K562 (cell line): ENCODE measurements at regions not wholly inside any gene's neighbourhood (a gene's known extent, or its start where the extent isn't known, plus 50 kb on each side); places are given as distances from the start of the nearest gene placed in this dataset.
A peak's percentile ranks its signal among the peaks of the same experiment; 100 is the strongest.

Source experiments
- ARID1B ChIP-seq: fragments of 450-650 bp; IDR thresholded peaks from 2 replicates; pipeline ENCODE4 v1.6.1; 2016; ENCODE audit warnings: antibody characterized with exemption, mild to moderate bottlenecking, inconsistent platforms
- DPF2 ChIP-seq: fragments of 450-650 bp; IDR thresholded peaks from 2 replicates; pipeline ENCODE4 v1.6.1; 2016
- EGR1 ChIP-seq: fragments of 450-650 bp; conservative IDR thresholded peaks from 2 replicates; pipeline ENCODE4 v1.6.1; 2017; ENCODE audit warnings: mild to moderate bottlenecking
- ETV5 ChIP-seq: sonication (generic); formaldehyde crosslinking; IDR thresholded peaks from 2 replicates; pipeline ENCODE4 v1.4.0; 2020; ENCODE audit warnings: low read depth, mild to moderate bottlenecking, missing genetic modification reagents
- GTF2A2 ChIP-seq: IDR thresholded peaks from 2 replicates; pipeline ENCODE4 v1.6.1; 2016; ENCODE audit warnings: mild to moderate bottlenecking, missing genetic modification characterization, missing compliant biosample characterization
- HOXB6 ChIP-seq: fragments of 250-450 bp; sonication (Bioruptor Pico); IDR thresholded peaks from 2 replicates; pipeline ENCODE4 v1.5.1; 2022; ENCODE audit warnings: mild to moderate bottlenecking, borderline replicate concordance
- MTA1 ChIP-seq: fragments of 450-650 bp; IDR thresholded peaks from 2 replicates; pipeline ENCODE4 v1.6.1; 2017; ENCODE audit warnings: borderline replicate concordance
- PCBP1 ChIP-seq: fragments of 200-400 bp; formaldehyde crosslinking; IDR thresholded peaks from 2 replicates; pipeline ENCODE4 v1.6.1; 2018; ENCODE audit warnings: mild to moderate bottlenecking, low read depth, low read length; ENCODE audit not compliant: poor library complexity, severe bottlenecking
- POLR2G ChIP-seq: fragments of 200-400 bp; formaldehyde crosslinking; IDR thresholded peaks from 2 replicates; pipeline ENCODE4 v1.6.1; 2017; ENCODE audit warnings: low read depth, mild to moderate bottlenecking, antibody characterized with exemption, low read length, moderate library complexity
- PRPF4 ChIP-seq: fragments of 200-400 bp; formaldehyde crosslinking; IDR thresholded peaks from one replicate; pipeline ENCODE4 v1.6.1; 2017; ENCODE audit warnings: low read length, low read depth, mild to moderate bottlenecking; ENCODE audit not compliant: insufficient read depth, poor library complexity, severe bottlenecking
- PTTG1 ChIP-seq: fragments of 450-650 bp; IDR thresholded peaks from 2 replicates; pipeline ENCODE4 v1.6.1; 2016; ENCODE audit warnings: low read depth, mild to moderate bottlenecking, missing genetic modification characterization, missing compliant biosample characterization
- RFX5 ChIP-seq: IDR thresholded peaks from 2 replicates; pipeline ENCODE4 v1.6.1; 2011; ENCODE audit warnings: low read depth, mild to moderate bottlenecking, improper control_type of control experiment, low read length
- RFX7 ChIP-seq: fragments of 250-450 bp; sonication (Bioruptor Pico); IDR thresholded peaks from 2 replicates; pipeline ENCODE4 v1.5.1; 2021; ENCODE audit warnings: mild to moderate bottlenecking
- RHOXF2B ChIP-seq: fragments of 250-450 bp; sonication (Bioruptor Pico); conservative IDR thresholded peaks from 2 replicates; pipeline ENCODE4 v1.5.1; 2021
- RREB1 ChIP-seq: fragments of 250-450 bp; sonication (Bioruptor Pico); IDR thresholded peaks from 2 replicates; pipeline ENCODE4 v1.4.0; 2020
- STAT5A ChIP-seq: IDR thresholded peaks from 2 replicates; pipeline ENCODE4 v1.6.1; 2012; ENCODE audit warnings: low read length, inconsistent platforms, borderline replicate concordance
- TCF3 ChIP-seq: sonication (generic); formaldehyde crosslinking; IDR thresholded peaks from 2 replicates; pipeline ENCODE4 v1.4.0; 2020; ENCODE audit warnings: mild to moderate bottlenecking, missing genetic modification reagents
- YY1 ChIP-seq, 3 experiments: IDR thresholded peaks; 2 replicates each; pipeline ENCODE4 v1.6.1; 2011; ENCODE audit warnings: low read length in 2 of 3, mild to moderate bottlenecking in 2 of 3, moderate library complexity in 2 of 3, borderline replicate concordance in 1 of 3, control low read depth in 1 of 3, low read depth in 1 of 3; ENCODE audit not compliant: insufficient read depth in 3 of 3, insufficient replicate concordance in 2 of 3, control insufficient read depth in 1 of 3, insufficient read length in 1 of 3; ENCODE audit errors: extremely low read depth in 1 of 3
- ZNF282 ChIP-seq: sonication (generic); formaldehyde crosslinking; IDR thresholded peaks from 2 replicates; pipeline ENCODE4 v1.8.1; 2023; ENCODE audit warnings: missing genetic modification reagents
- ZNF583 ChIP-seq: fragments of 250-450 bp; sonication (Bioruptor Pico); IDR thresholded peaks from 2 replicates; pipeline ENCODE4 v1.4.0; 2020
- ZNF644 ChIP-seq: fragments of 200-800 bp; sonication (Bioruptor generic); IDR thresholded peaks from 2 replicates; pipeline ENCODE4 v1.6.1; 2016; ENCODE audit warnings: low read depth, missing genetic modification characterization, missing compliant biosample characterization
- ZNF76 ChIP-seq: fragments of 250-450 bp; sonication (Bioruptor Pico); IDR thresholded peaks from 2 replicates; pipeline ENCODE4 v1.4.0; 2020; ENCODE audit warnings: mild to moderate bottlenecking, moderate library complexity, borderline replicate concordance
- TF ChIP-seq, protein P1 (sequence below): IDR thresholded peaks from 2 replicates; pipeline ENCODE4 v1.6.1; 2011; ENCODE audit not compliant: insufficient read length; ENCODE audit errors: extremely low read depth

- TF ChIP-seq ARID1B (peak; percentile 67), POLR2G (no peak), HOXB6 (CRISPR knock-in tag) (no peak), ZNF644 (tag) (peak; percentile 99), YY1 (IDR thresholded peaks at IDR 0.05; ENCODE audit: borderline replicate concordance in 1 of 3, control insufficient read depth in 1 of 3, extremely low read depth in 1 of 3, insufficient read depth in 3 of 3, insufficient read length in 1 of 3, insufficient replicate concordance in 2 of 3, low read depth in 1 of 3, low read length in 2 of 3) (no peak), ZNF282 (CRISPR knock-in tag) (no peak), PCBP1 (no peak), STAT5A (no peak), EGR1 (no peak), RREB1 (CRISPR knock-in tag) (no peak), ZNF76 (CRISPR knock-in tag) (no peak), TCF3 (peak; percentile 51), ETV5 (no peak), RHOXF2B (no peak), ZNF583 (CRISPR knock-in tag) (peak; percentile 97), PRPF4 (no peak), PTTG1 (no peak), MTA1 (no peak), DPF2 (no peak), GTF2A2 (tag) (peak; percentile 73; the same call in 1 of the 2 replicates), RFX5 (no peak), RFX7 (CRISPR knock-in tag) (no peak)
- TF ChIP-seq, protein P1, sequence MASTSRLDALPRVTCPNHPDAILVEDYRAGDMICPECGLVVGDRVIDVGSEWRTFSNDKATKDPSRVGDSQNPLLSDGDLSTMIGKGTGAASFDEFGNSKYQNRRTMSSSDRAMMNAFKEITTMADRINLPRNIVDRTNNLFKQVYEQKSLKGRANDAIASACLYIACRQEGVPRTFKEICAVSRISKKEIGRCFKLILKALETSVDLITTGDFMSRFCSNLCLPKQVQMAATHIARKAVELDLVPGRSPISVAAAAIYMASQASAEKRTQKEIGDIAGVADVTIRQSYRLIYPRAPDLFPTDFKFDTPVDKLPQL = no peak
These were observed 540.3 kb upstream of the IGFBP3 start (continued) for GRCh38 chr7:46461334-46461777.
